Fibroblast of lung (primary cell): ENCODE measurements at regions not wholly inside any gene's neighbourhood (a gene's known extent, or its start where the extent isn't known, plus 50 kb on each side); places are given as distances from the start of the nearest gene placed in this dataset.

Experiments
- DNase-seq, 2 donors: peaks; one replicate each; pipeline versions ENCODE4 v3.0.0 to v3.0.0-alpha.2; 2010; ENCODE audit warnings: low read depth in 2 of 2
- H2AFZ ChIP-seq: 2 replicates; pipeline ENCODE4 v1.5.1; 2012; ENCODE audit warnings: low read length, control low read depth, inconsistent platforms
- H3K27ac ChIP-seq: 2 replicates; pipeline ENCODE4 v1.5.1; 2011; ENCODE audit warnings: low read length, control low read depth; ENCODE audit not compliant: insufficient read depth
- H3K27me3 ChIP-seq: 2 replicates; pipeline ENCODE4 v1.5.1; 2011; ENCODE audit warnings: mild to moderate bottlenecking, low read length; ENCODE audit not compliant: control insufficient read depth, insufficient read depth
- H3K36me3 ChIP-seq: 2 replicates; pipeline ENCODE4 v1.5.1; 2011; ENCODE audit warnings: low read length; ENCODE audit not compliant: control insufficient read depth, insufficient read depth
- H3K4me1 ChIP-seq: 2 replicates; pipeline ENCODE4 v1.5.1; 2011; ENCODE audit warnings: low read length; ENCODE audit not compliant: control insufficient read depth, insufficient read depth; ENCODE audit errors: extremely low read depth
- H3K4me2 ChIP-seq: 2 replicates; pipeline ENCODE4 v1.5.1; 2011; ENCODE audit warnings: low read length, control low read depth; ENCODE audit not compliant: insufficient read depth; ENCODE audit errors: extremely low read depth
- H3K4me3 ChIP-seq, 4 experiments: fragments of 200-600 bp in 1 of 4; sonication (generic) in 1 of 4; replicated peaks in 1 of 4; 2 replicates each; pipeline ENCODE4 v1.5.1; 2011 to 2016; ENCODE audit warnings: low read length in 4 of 4, low read depth in 3 of 4, mild to moderate bottlenecking in 3 of 4, control low read depth in 2 of 4, inconsistent platforms in 1 of 4, mixed read lengths in 1 of 4; ENCODE audit not compliant: insufficient read depth in 1 of 4; ENCODE audit errors: control extremely low read depth in 1 of 4
- H3K79me2 ChIP-seq: 2 replicates; pipeline ENCODE4 v1.5.1; 2012; ENCODE audit warnings: mild to moderate bottlenecking, low read length, inconsistent platforms; ENCODE audit not compliant: control insufficient read depth, insufficient read depth
- H3K9ac ChIP-seq: 2 replicates; pipeline ENCODE4 v1.5.1; 2011; ENCODE audit warnings: mild to moderate bottlenecking, low read length, control low read depth; ENCODE audit not compliant: insufficient read depth
- H3K9me3 ChIP-seq: 2 replicates; pipeline ENCODE4 v1.5.1; 2012; ENCODE audit warnings: low read depth, low read length; ENCODE audit not compliant: control insufficient read depth, insufficient read depth
- H4K20me1 ChIP-seq: 2 replicates; pipeline ENCODE4 v1.5.1; 2011; ENCODE audit warnings: low read length; ENCODE audit not compliant: control insufficient read depth, insufficient read depth; ENCODE audit errors: extremely low read depth
- CTCF ChIP-seq, 2 donors: IDR thresholded peaks in 1 of 2; conservative IDR thresholded peaks in 1 of 2; 1 replicate in 1 of 2; 2 replicates in 1 of 2; pipeline ENCODE4 v1.5.1; 2011 to 2012; ENCODE audit warnings: low read length in 2 of 2, control low read depth in 1 of 2, inconsistent platforms in 1 of 2, low read depth in 1 of 2, mild to moderate bottlenecking in 1 of 2
- EZH2 ChIP-seq: IDR thresholded peaks from 2 replicates; pipeline ENCODE4 v1.5.1; 2012; ENCODE audit warnings: low read length, control low read depth, mild to moderate bottlenecking; ENCODE audit errors: missing control alignments

GRCh38 chr3:72006631-72007556 lies 221.9 kb upstream of the PROK2 start:
- H3K9me3 ChIP-seq, result no peaks in the 10 kb centered on the region
- H3K4me1 ChIP-seq, result no peaks in the 10 kb centered on the region
- H3K79me2 ChIP-seq, result no peaks in the 10 kb centered on the region
- H2AFZ ChIP-seq, result no peak overlapping the region
- no peaks in the 10 kb centered on the region for H3K36me3 ChIP-seq
- H3K4me2 ChIP-seq, result no peak overlapping the region
- no peaks in the 10 kb centered on the region for H4K20me1 ChIP-seq
- TF ChIP-seq CTCF (conservative IDR thresholded peaks at IDR 0.05 in 1 of 2, IDR thresholded peaks at IDR 0.05 in 1 of 2; ENCODE audit: low read depth in 1 of 2, low read length in 2 of 2) (no peak), EZH2 (no peak)
- no peak for DNase-seq
- H3K9ac ChIP-seq, result no peak overlapping the region
- no peaks in the 10 kb centered on the region for H3K27me3 ChIP-seq
- H3K4me3 ChIP-seq, result no peak overlapping the region
- no peak overlapping the region for H3K27ac ChIP-seq

GRCh38 chr3:72004749-72005292 lies 219.9 kb upstream of the PROK2 start:
- H3K9ac ChIP-seq, result no peak overlapping the region
- no peak overlapping the region for H2AFZ ChIP-seq
- no peaks in the 10 kb centered on the region for H3K36me3 ChIP-seq
- TF ChIP-seq EZH2 (no peak), CTCF (conservative IDR thresholded peaks at IDR 0.05 in 1 of 2, IDR thresholded peaks at IDR 0.05 in 1 of 2; ENCODE audit: low read depth in 1 of 2, low read length in 2 of 2) (no peak)
- H3K9me3 ChIP-seq, result no peaks in the 10 kb centered on the region
- no peak overlapping the region for H3K4me2 ChIP-seq
- peak; percentile 48 to 67 for DNase-seq
- H3K4me1 ChIP-seq, result no peaks in the 10 kb centered on the region
- H3K79me2 ChIP-seq, result no peaks in the 10 kb centered on the region
- no peak overlapping the region for H3K4me3 ChIP-seq
- H3K27ac ChIP-seq, result no peak overlapping the region
- no peaks in the 10 kb centered on the region for H3K27me3 ChIP-seq
- H4K20me1 ChIP-seq, result no peaks in the 10 kb centered on the region

GRCh38 chr3:72003936-72004335 lies 219.0 kb upstream of the PROK2 start:
- no peak for DNase-seq

More at GRCh38 chr3:72003936-72004335, 219.0 kb upstream of the PROK2 start:
- no peaks in the 10 kb centered on the region for H3K9me3 ChIP-seq
- TF ChIP-seq EZH2, result no peak
- no peak for TF ChIP-seq CTCF (conservative IDR thresholded peaks at IDR 0.05 in 1 of 2, IDR thresholded peaks at IDR 0.05 in 1 of 2; ENCODE audit: low read depth in 1 of 2, low read length in 2 of 2)
- H3K4me1 ChIP-seq, result peaks cover 4% of the 10 kb centered on the region
- H3K36me3 ChIP-seq, result no peaks in the 10 kb centered on the region
- H4K20me1 ChIP-seq, result no peaks in the 10 kb centered on the region
- H2AFZ ChIP-seq, result no peak overlapping the region
- no peak overlapping the region for H3K4me3 ChIP-seq
- no peak overlapping the region for H3K4me2 ChIP-seq
- no peak overlapping the region for H3K27ac ChIP-seq
- no peaks in the 10 kb centered on the region for H3K27me3 ChIP-seq
- H3K9ac ChIP-seq, result no peak overlapping the region
- H3K79me2 ChIP-seq, result no peaks in the 10 kb centered on the region
